ENCODE measurements at regions not wholly inside any gene's neighbourhood (a gene's known extent, or its start where the extent isn't known, plus 50 kb on each side); places are given as distances from the start of the nearest gene placed in this dataset.

DNA sequence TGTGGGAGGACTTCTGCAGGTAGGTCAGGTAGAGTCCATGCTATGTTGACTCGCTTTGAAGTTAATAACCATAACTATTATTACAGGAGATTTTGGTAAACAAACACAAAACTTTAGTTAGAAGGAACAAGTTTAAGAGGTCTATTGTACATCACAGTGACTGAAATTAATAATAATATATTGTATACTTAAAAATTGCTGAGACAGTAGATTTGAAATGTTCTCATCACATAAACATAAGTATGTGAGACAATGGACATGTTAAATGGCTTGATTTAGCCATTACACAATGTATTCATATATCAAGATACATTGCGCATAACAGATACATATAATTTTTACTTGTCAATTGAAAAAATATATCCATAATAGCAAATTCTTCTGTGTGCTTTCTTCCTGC, 91.4 kb upstream of the CD53 start:
- TF ChIP-seq, protein P1, sequence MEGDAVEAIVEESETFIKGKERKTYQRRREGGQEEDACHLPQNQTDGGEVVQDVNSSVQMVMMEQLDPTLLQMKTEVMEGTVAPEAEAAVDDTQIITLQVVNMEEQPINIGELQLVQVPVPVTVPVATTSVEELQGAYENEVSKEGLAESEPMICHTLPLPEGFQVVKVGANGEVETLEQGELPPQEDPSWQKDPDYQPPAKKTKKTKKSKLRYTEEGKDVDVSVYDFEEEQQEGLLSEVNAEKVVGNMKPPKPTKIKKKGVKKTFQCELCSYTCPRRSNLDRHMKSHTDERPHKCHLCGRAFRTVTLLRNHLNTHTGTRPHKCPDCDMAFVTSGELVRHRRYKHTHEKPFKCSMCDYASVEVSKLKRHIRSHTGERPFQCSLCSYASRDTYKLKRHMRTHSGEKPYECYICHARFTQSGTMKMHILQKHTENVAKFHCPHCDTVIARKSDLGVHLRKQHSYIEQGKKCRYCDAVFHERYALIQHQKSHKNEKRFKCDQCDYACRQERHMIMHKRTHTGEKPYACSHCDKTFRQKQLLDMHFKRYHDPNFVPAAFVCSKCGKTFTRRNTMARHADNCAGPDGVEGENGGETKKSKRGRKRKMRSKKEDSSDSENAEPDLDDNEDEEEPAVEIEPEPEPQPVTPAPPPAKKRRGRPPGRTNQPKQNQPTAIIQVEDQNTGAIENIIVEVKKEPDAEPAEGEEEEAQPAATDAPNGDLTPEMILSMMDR (conservative IDR thresholded peaks at IDR 0.05) = no peak
- no peak for DNase-seq (ENCODE audit: low read depth, low spot score)
- no peaks in the 10 kb centered on the region for H3K4me1 Mint-ChIP-seq
- no peaks in the 10 kb centered on the region for H3K36me3 Mint-ChIP-seq (ENCODE audit: low read depth)
- H3K9me3 Mint-ChIP-seq = no peaks in the 10 kb centered on the region
- H3K4me3 Mint-ChIP-seq = no peak overlapping the region
- H3K27me3 Mint-ChIP-seq (ENCODE audit: low read depth) = peaks cover 74% of the 10 kb centered on the region
- H3K27ac Mint-ChIP-seq (ENCODE audit: unreplicated experiment) = no peak overlapping the region

DNA sequence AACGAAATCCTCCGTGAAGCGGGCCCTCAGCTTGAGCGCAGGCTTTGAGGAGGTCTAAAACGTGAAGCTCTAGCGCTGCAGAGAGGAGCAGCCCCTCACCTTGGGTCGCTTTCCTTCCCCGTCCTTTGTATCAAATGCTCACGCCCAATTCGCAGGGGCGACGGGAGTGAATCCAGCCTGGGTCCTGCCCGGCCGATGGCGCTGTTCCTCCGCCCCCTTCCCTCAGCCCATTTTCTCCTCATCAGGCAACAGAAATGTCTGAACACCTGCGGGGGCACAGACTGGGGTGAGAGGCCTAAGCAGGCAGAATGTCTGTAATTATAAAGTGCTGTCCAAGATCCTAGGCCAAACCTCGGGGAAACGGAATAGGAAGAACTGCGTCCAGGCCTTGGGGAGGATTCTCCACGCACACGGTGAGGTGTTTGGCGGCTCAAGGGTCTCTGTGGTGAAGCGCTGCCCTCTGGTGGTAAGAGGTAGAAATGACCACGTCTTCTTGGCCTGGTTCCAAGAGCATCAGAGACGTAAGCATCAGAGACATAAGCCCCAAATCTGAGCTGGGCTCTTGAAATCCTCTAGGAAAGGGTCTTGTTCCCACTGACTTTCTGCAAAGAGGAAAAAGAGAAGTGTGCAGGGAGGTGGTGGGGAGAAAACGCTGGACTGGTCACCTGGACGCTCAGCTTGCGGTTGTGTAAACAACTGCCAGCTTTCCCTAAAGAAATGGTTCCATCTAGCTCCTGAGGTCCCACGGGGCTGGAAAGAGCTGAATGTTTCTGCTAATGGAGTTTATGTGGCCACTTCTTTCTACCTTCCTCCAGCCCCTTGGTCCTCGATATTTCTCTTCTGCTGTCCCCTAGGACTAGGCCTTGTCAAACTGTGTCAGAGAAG, 92.1 kb upstream of the CD53 start:
- H3K4me3 Mint-ChIP-seq = no peak overlapping the region
- H3K27me3 Mint-ChIP-seq (ENCODE audit: low read depth) = peaks cover 73% of the 10 kb centered on the region
- H3K27ac Mint-ChIP-seq (ENCODE audit: unreplicated experiment) = no peak overlapping the region
- H3K36me3 Mint-ChIP-seq (ENCODE audit: low read depth) = no peaks in the 10 kb centered on the region
- no peaks in the 10 kb centered on the region for H3K9me3 Mint-ChIP-seq
- TF ChIP-seq, protein P1 (conservative IDR thresholded peaks at IDR 0.05) = peak; percentile 82
- peak; percentile 65 for DNase-seq (ENCODE audit: low read depth, low spot score)
- no peaks in the 10 kb centered on the region for H3K4me1 Mint-ChIP-seq

DNA sequence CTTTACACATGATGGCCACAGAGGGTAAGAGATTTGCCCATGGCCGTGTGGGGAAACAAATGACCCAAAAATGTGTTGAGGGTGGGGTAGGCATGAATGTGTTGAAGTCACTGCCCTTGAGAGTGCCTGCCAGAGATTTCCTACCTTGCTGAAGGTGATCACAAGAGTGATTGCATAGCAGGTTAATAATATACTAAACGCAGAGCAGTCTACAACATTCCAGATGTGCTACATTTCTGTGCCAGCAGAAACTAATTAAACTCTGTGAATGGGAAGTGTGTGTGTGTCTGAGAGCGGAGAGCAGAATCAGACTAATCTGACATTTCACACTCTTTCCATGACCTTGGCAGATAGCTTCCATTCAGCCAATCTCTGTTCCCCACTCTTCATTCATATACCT, 93.3 kb upstream of the CD53 start:
- TF ChIP-seq, protein P1 (conservative IDR thresholded peaks at IDR 0.05) = no peak
- Mint-ChIP-seq H3K27me3 (ENCODE audit: low read depth) (peaks cover 70% of the 10 kb centered on the region), H3K9me3 (no peaks in the 10 kb centered on the region), H3K27ac (ENCODE audit: unreplicated experiment) (no peak overlapping the region), H3K36me3 (ENCODE audit: low read depth) (no peaks in the 10 kb centered on the region), H3K4me3 (no peak overlapping the region), H3K4me1 (no peaks in the 10 kb centered on the region)
- no peak for DNase-seq (ENCODE audit: low read depth, low spot score)

DNA sequence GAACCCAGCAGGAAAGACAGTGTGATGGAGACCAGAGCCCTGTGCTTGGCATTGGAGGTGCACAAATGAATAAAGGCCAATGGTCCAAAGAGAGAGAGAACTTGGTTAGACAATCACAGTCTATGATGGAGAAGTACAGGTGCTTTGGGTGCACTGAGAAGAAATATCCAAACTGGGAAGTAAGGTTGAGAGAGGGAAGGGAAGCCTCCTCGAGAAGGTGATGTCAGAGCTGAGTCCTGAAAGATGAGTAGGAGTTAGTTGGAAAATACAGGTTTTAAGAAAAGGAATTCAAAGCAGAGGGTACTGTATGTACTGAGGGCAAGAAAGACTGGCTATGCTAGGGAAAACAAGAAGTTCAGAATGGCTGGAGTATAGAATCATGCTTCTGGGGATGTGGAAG, 94.1 kb upstream of the CD53 start:
- H3K27ac Mint-ChIP-seq (ENCODE audit: unreplicated experiment) = no peak overlapping the region
- H3K9me3 Mint-ChIP-seq = no peaks in the 10 kb centered on the region
- peaks cover 70% of the 10 kb centered on the region for H3K27me3 Mint-ChIP-seq (ENCODE audit: low read depth)

DNA sequence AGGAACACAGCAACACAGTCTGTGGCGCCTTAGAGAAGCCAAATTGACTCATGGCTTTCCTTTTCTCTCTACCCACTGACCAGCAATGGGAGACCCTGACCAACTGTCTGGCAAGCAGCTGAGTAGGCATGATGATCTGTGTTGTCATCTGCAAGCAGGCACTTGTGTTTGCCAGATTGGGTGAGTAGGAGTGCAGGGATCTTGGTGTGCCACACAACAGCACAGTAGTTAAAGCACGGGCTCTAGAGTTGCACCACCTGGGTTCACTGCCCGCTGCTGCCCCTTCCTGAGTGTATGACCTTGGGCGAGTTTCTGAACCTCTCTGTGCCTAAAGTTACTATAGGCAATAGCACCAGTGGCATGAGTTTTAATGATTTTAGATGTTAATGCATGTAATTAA, 95.7 kb upstream of the CD53 start:
- no peak for DNase-seq (ENCODE audit: low read depth, low spot score)
- peaks cover 82% of the 10 kb centered on the region for H3K27me3 Mint-ChIP-seq (ENCODE audit: low read depth)
- H3K27ac Mint-ChIP-seq (ENCODE audit: unreplicated experiment) = no peak overlapping the region
- no peaks in the 10 kb centered on the region for H3K4me1 Mint-ChIP-seq
- no peaks in the 10 kb centered on the region for H3K9me3 Mint-ChIP-seq
- H3K36me3 Mint-ChIP-seq (ENCODE audit: low read depth) = no peaks in the 10 kb centered on the region
- no peak overlapping the region for H3K4me3 Mint-ChIP-seq
- TF ChIP-seq, protein P1 (conservative IDR thresholded peaks at IDR 0.05) = no peak

More for the DNA sequence above, 94.1 kb upstream of the CD53 start:
- Mint-ChIP-seq H3K4me3 (no peak overlapping the region), H3K4me1 (no peaks in the 10 kb centered on the region), H3K36me3 (ENCODE audit: low read depth) (no peaks in the 10 kb centered on the region)
- no peak for DNase-seq (ENCODE audit: low read depth, low spot score)
- TF ChIP-seq, protein P1 (conservative IDR thresholded peaks at IDR 0.05) = no peak

Measured in neural crest cell (in vitro differentiated cells).